ENCODE measurements at regions not wholly inside any gene's neighbourhood (a gene's known extent, or its start where the extent isn't known, plus 50 kb on each side); places are given as distances from the start of the nearest gene placed in this dataset.

- no peak for DNase-seq (ENCODE audit: low read depth, low spot score)
- TF ChIP-seq CTCF (conservative IDR thresholded peaks at IDR 0.05) = no peak
- peaks cover 14% of the 10 kb centered on the region for H3K36me3 Mint-ChIP-seq (ENCODE audit: low read depth)
- H3K9me3 Mint-ChIP-seq = peaks cover 3% of the 10 kb centered on the region
- H3K27ac Mint-ChIP-seq (ENCODE audit: unreplicated experiment) = no peak overlapping the region
- no peaks in the 10 kb centered on the region for H3K27me3 Mint-ChIP-seq (ENCODE audit: low read depth)
- no peak overlapping the region for H3K4me3 Mint-ChIP-seq
- no peaks in the 10 kb centered on the region for H3K4me1 Mint-ChIP-seq
Observed at GRCh38 chr4:103484521-103484920, 235.3 kb downstream of the TACR3 start.

GRCh38 chr4:103482893-103483292, 236.9 kb downstream of the TACR3 start:
- no peak for TF ChIP-seq CTCF (conservative IDR thresholded peaks at IDR 0.05)
- Mint-ChIP-seq H3K27ac (ENCODE audit: unreplicated experiment) (no peak overlapping the region), H3K27me3 (ENCODE audit: low read depth) (no peaks in the 10 kb centered on the region), H3K4me3 (no peak overlapping the region), H3K4me1 (no peaks in the 10 kb centered on the region), H3K9me3 (peaks cover 3% of the 10 kb centered on the region), H3K36me3 (ENCODE audit: low read depth) (peaks cover 14% of the 10 kb centered on the region)
- no peak for DNase-seq (ENCODE audit: low read depth, low spot score)

GRCh38 chr4:103482471-103482870, 237.3 kb downstream of the TACR3 start:
- no peak for DNase-seq (ENCODE audit: low read depth, low spot score)
- no peak for TF ChIP-seq CTCF (conservative IDR thresholded peaks at IDR 0.05)
- H3K4me1 Mint-ChIP-seq = no peaks in the 10 kb centered on the region
- no peak overlapping the region for H3K27ac Mint-ChIP-seq (ENCODE audit: unreplicated experiment)
- peaks cover 12% of the 10 kb centered on the region for H3K36me3 Mint-ChIP-seq (ENCODE audit: low read depth)
- H3K4me3 Mint-ChIP-seq = no peak overlapping the region
- no peaks in the 10 kb centered on the region for H3K27me3 Mint-ChIP-seq (ENCODE audit: low read depth)
- peaks cover 3% of the 10 kb centered on the region for H3K9me3 Mint-ChIP-seq

- H3K36me3 Mint-ChIP-seq (ENCODE audit: low read depth) = no peaks in the 10 kb centered on the region
- H3K9me3 Mint-ChIP-seq = no peaks in the 10 kb centered on the region
- no peak overlapping the region for H3K27ac Mint-ChIP-seq (ENCODE audit: unreplicated experiment)
- no peak overlapping the region for H3K4me3 Mint-ChIP-seq
- no peak for TF ChIP-seq CTCF (conservative IDR thresholded peaks at IDR 0.05)
- no peak for DNase-seq (ENCODE audit: low read depth, low spot score)
- no peaks in the 10 kb centered on the region for H3K27me3 Mint-ChIP-seq (ENCODE audit: low read depth)
- no peaks in the 10 kb centered on the region for H3K4me1 Mint-ChIP-seq
Observed at GRCh38 chr4:103478734-103479133, 241.1 kb downstream of the TACR3 start.

GRCh38 chr4:103478210-103478609, 241.6 kb downstream of the TACR3 start:
- H3K9me3 Mint-ChIP-seq = no peaks in the 10 kb centered on the region
- no peaks in the 10 kb centered on the region for H3K27me3 Mint-ChIP-seq (ENCODE audit: low read depth)
- H3K27ac Mint-ChIP-seq (ENCODE audit: unreplicated experiment) = no peak overlapping the region
- no peaks in the 10 kb centered on the region for H3K36me3 Mint-ChIP-seq (ENCODE audit: low read depth)
- no peaks in the 10 kb centered on the region for H3K4me1 Mint-ChIP-seq
- no peak for DNase-seq (ENCODE audit: low read depth, low spot score)
- no peak for TF ChIP-seq CTCF (conservative IDR thresholded peaks at IDR 0.05)
- H3K4me3 Mint-ChIP-seq = no peak overlapping the region

GRCh38 chr4:103457566-103457965, 259.4 kb upstream of the CENPE start:
- Mint-ChIP-seq H3K4me1 (no peaks in the 10 kb centered on the region), H3K36me3 (ENCODE audit: low read depth) (peaks cover 6% of the 10 kb centered on the region), H3K4me3 (no peak overlapping the region), H3K9me3 (peaks cover 2% of the 10 kb centered on the region), H3K27me3 (ENCODE audit: low read depth) (no peaks in the 10 kb centered on the region), H3K27ac (ENCODE audit: unreplicated experiment) (no peak overlapping the region)
- DNase-seq (ENCODE audit: low read depth, low spot score) = no peak
- no peak for TF ChIP-seq CTCF (conservative IDR thresholded peaks at IDR 0.05)
